ENCODE measurements at regions not wholly inside any gene's neighbourhood (a gene's known extent, or its start where the extent isn't known, plus 50 kb on each side); places are given as distances from the start of the nearest gene placed in this dataset.

DNA sequence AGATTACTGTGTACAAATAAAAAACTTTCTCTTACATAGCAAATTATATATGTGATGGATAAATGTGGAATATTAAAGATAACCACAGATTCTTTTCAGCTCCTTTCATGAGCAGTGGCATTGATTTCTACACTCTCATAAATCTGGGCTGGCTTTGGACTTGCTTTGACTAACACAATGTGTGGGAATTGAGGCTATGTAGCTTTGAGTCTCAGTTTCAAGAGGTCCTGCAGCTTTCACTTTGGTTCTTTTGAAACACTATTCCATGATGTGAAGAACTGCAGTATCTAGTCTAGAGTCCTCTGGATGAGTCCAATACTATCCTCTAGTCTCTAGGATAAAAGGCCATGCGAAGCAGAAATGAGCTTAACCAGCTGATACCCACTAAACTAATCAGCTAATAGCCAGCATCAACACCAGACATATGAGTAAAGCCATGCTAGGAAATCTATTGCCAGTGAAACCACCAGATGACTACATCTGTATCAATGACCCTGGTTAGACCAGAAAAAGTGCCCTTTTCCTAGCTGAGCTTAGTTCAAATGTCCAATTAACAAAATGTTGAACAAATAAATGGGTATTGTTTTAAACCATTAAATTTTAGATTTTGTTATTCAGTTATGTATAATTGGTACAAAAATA is 274.9 kb upstream of the ZPLD1 start:
- TF ChIP-seq POLR2A (IDR thresholded peaks at IDR 0.05; ENCODE audit: low read length) (no peak), GATA1 (IDR thresholded peaks at IDR 0.05; ENCODE audit: low read depth, low read length) (no peak)

Measured in erythroblast (primary cell).